Fibroblast of skin of right quadriceps (primary cell): ENCODE measurements at regions not wholly inside any gene's neighbourhood (a gene's known extent, or its start where the extent isn't known, plus 50 kb on each side); places are given as distances from the start of the nearest gene placed in this dataset.
"Not testable (repeated sequence)": the region's sequence is repeated elsewhere in the genome, so short reads cannot be mapped to it uniquely, and the experiment has no call there.

Experiments
- DNase-seq: peaks from one replicate; pipeline ENCODE4 v3.0.0-alpha.2; 2013

DNA sequence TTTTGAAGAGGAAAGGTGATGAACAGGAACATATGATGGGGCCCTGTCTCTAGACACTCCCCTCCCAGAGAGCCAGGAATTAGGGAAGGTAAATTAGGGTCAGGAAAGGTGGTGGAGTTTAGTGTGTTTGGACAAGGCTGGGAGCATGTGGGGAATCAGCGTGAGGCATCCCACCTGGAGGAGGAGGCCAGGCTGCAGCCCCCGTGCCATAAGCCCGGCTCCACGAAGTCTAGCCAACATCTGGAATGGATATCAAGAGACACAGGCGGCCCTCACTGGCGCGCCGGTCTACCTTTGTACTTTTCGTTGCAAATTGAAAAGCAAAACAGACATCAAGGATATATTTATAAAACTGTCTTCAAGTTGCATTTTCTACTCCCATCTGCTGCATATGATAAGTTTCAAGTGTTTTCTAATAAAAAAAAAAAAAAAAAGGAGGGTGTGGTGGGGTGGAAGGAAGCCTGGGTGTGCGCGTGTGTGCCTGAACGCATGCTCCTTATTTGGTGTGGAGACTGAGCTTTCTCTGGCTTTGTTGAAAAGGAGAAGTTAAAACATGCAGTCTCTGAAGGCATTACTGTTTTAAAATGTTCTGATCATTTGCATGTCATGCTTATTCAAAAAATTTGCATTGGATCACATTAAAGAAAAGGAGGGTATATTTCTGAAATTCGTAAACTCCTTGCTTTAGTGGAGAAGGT is 546.7 kb upstream of the ID2 start:
- no peak for DNase-seq

GRCh38 chr2:8137801-8138200 is 544.1 kb upstream of the ID2 start:
- DNase-seq: no peak

DNA sequence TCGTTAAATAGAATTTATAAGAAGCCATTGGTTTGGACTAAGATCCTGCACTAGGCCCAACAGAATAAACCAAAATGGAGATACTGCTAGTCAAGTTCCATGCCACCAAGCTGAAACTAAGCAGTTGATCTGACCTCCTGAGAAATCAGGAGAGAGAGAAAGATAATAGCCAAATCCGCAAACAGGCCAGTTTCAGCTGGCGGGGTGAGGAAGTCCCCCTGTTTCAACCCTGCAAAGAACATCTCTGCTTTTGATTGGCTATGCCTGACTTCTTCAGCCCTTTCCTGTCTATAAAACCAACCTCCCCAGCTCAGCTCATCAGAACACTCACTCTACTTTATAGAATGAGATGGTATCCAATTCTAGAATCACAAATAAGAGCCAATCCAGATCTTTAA is 543.3 kb upstream of the ID2 start:
- no peak for DNase-seq

DNA sequence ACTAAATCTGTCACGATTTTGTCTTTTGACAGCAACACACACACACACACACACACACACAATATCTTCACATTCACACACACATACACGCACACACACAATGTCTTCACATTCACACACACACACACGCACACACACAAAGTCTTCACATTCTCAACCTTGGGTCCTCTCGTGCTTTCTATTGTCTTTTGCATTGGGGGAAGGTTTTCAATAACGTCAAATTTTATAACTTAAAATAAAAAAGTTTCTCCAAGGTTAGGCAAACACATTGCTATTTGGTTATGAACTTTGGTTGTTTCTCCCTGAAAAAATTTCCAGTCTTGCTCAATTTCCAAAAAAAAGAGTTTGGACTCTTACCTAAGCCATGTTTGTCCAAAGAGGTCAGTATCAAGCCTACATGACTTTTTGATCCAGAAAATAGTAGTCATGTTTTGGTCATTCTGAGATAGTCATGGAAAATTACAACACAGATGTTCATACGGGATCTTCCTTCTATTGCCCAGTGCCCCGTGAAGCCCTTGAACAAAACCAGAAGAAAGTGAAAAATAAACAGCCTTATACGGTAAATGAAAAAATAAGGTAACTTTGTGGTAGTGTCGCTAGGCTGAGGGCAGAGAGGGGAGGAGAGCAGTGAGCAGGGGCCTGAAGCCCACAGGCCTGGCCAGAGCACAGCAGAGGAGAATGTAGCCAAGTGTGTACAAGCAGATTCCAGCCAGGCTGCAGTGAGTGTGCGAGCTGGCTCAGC is 542.8 kb upstream of the ID2 start:
- DNase-seq: peak; percentile 30

- no peak for DNase-seq
These were observed 542.1 kb upstream of the ID2 start for GRCh38 chr2:8139668-8140200.

GRCh38 chr2:8141079-8141707 is 540.7 kb upstream of the ID2 start:
- DNase-seq: no peak

DNA sequence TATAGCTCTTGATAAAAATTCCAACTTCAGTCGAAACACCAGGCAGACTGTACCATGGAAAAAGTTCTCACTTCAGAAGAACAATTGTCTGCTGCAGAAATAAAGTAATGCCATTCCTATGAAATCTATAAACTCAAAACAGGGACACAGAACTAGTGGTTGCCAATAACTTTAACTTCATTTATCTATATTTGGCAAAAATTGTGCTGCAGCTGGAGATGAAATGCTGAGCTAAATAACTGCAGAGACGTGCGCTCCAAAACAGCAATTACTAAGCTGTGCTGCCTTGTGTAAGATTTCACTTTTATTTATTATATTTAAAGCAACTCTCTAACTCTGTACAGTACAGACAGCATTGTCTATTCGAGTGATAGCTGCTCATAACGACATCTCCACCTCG is 540.1 kb upstream of the ID2 start:
- DNase-seq: no peak

DNA sequence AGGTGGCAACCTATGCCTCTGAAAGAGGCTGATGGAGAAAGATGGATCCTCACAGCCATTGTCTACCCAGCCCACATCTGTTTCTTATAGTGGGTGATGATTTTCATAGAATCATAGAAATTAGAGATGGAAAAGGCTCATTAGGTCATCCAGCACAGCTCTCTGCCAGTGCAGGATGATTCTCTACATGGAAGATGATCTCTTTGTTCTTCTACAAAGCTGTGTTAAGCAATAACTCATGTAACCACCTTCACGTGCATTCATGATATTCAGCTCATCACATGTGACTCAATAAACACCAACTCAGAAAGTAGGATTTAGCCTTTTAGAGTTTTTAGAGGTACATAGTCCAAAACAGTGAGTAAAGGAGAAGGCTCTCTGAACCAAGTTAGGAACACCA is 539.4 kb upstream of the ID2 start:
- peak; percentile 67 for DNase-seq

DNA sequence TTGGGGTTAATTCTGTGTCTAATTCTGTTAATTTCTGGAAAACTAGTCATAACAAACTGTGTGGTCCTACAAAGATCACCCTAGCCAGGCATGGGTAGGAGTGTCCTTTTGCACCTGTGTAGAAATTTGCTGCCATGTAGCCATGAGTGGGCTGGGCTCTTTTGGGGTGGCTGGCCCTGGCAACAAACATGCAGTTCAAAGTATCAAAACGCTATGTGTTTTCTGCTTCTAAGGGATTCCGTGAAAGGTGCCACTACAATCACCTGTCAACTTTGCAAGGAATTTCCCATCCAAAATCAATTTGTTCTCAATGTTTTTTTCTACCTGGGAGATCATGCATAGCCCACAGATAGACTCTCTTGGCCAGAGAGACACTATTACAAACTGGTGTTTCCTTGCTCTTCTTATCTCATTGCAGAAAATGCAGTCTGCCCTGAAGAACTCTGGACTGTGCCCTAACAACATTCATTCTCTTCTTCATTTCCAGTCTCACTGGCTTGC is 537.7 kb upstream of the ID2 start:
- no peak for DNase-seq

DNA sequence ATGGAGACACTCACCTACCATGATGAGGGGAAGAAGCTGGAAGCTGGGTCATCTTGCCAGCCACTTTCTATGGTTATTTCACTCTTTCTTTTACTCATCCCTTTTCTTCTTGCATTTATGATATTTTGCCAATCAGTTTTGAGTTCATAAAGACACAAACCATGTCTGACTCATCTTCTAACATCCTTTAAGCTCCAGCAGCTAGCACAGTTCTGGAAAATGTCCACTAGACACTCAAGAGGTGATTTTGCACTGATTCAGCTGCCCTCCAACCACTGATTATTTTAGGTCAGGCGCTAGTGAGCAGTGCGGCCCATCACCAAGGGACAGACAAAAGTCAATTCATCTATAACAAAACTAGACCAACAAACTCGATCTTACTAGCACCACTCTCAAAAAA is 537.1 kb upstream of the ID2 start:
- DNase-seq: peak; percentile 86

GRCh38 chr2:8145375-8145774 is 536.5 kb upstream of the ID2 start:
- DNase-seq: not testable (repeated sequence)

- no peak for DNase-seq
These were observed 535.5 kb upstream of the ID2 start for GRCh38 chr2:8146132-8147005.

DNA sequence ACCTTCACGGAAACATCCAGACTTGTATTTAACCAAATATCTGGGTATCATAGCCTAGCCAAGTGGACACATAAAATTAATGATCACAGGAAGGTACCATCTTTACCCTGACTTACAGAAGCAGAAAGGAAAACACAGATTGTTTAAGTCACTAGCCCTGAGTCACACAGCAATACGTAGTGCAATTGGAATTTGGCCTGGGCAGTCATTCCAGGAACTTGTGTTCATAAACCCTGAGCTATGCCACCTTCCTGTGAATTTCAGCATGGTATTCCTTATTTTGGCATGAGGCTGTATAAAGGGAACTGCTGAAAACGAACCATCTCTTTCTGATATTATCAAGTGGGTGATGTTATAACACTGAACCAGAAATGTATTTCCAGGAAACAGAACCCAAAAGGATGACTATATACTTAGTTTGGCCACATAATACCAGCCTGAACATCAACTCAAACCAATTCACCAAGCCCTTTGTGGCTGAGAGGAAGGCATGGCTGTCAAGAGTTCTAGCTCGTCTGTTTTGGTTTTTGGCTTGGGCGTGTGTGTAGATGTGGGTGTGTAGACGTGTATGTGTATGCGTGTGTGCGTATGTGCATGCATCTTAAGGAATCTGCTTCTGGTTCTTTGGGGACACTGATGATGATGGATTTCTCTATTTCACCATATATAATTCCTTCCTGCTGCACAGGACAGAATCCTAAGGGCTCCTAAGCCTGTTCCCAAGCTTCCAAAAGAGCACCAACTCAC is 533.4 kb upstream of the ID2 start:
- DNase-seq: peak; percentile 91

DNA sequence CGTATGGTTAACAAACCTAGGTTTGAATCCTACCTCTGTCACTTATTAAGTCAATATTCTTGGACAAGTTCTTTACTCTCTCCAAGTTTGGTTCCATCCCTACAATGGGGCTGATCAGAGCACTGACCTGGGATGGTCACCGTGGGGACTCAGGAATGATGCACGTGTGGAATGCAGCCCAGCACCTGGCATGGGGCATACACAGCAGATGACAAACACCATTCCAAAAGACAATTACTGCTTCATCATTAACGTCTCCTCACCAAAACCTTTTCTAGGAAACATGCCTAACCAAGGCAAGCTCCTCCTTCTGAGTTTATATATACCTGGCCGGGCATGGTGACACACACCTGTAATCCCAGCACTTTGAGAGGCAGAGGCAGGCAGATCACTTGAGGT is 532.9 kb upstream of the ID2 start:
- no peak for DNase-seq

GRCh38 chr2:8149985-8150539 is 531.8 kb upstream of the ID2 start:
- peak; percentile 86 for DNase-seq

GRCh38 chr2:8151888-8152287 is 530.0 kb upstream of the ID2 start:
- DNase-seq: no peak

GRCh38 chr2:8152392-8153257 is 529.2 kb upstream of the ID2 start:
- no peak for DNase-seq

- DNase-seq: no peak
These were observed 528.6 kb upstream of the ID2 start for GRCh38 chr2:8153258-8153718.

DNA sequence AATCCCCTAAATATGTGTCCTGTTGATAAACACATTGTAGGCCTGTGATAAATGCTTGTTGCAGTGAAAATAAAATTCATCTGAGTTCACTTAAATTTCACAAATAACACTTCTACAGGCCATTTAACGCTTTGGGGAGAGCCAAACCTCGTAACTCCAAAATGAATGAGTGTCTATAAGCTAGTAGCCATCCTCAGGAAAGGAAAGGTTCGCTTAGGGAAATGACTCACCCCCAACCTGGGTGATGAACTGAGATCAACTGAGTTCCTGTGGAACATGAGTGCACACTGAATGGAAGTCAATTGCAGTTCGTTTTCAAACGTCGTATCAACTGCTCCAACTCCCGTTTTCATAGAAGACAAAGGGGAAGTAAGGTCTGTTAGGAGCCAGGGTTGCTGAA is 527.6 kb upstream of the ID2 start:
- no peak for DNase-seq

- DNase-seq: peak; percentile 78
These were observed 526.9 kb upstream of the ID2 start for GRCh38 chr2:8154936-8155335.
